B cell (primary cell): ENCODE measurements at regions not wholly inside any gene's neighbourhood (a gene's known extent, or its start where the extent isn't known, plus 50 kb on each side); places are given as distances from the start of the nearest gene placed in this dataset.
A peak's percentile ranks its signal among the peaks of the same experiment; 100 is the strongest.

Experiments used
- ATAC-seq: fragments of 200-7000 bp; cut with Tn5 transposase; one replicate; pipeline ENCODE4 v1.10.0; 2021; ENCODE audit warnings: low read depth, mild to moderate bottlenecking, moderate number of reproducible peaks, moderate library complexity
- CTCF ChIA-PET: fragments of 350-600 bp; sonication (Branson Sonifier 250); formaldehyde crosslinking; loops from one replicate; lab custom pipeline; 2021; ENCODE audit warnings: antibody characterized with exemption, inconsistent platforms; lab: Charles Lee
- POLR2A ChIA-PET: fragments of 350-600 bp; sonication (Branson Sonifier 250); formaldehyde crosslinking; loops from one replicate; lab custom pipeline; 2021; ENCODE audit warnings: antibody characterized with exemption; lab: Charles Lee
- DNase-seq: peaks from one replicate; pipeline ENCODE4 v3.0.0; 2013
- H2AFZ ChIP-seq: 2 replicates; pipeline ENCODE4 v1.6.1; 2012; ENCODE audit warnings: mild to moderate bottlenecking, low read depth, low read length; ENCODE audit not compliant: insufficient read depth, poor library complexity, severe bottlenecking
- H3K27ac ChIP-seq, 2 donors: 1 replicate in 1 of 2; 2 replicates in 1 of 2; pipeline ENCODE4 v1.5.1; 2012 to 2013; ENCODE audit warnings: low read length in 2 of 2, mild to moderate bottlenecking in 2 of 2, moderate library complexity in 1 of 2
- H3K27me3 ChIP-seq, 4 experiments: fragments of 200-600 bp in 1 of 4; sonication (generic) in 1 of 4; replicated peaks in 1 of 4; 1 replicate in 2 of 4; 2 replicates in 2 of 4; pipeline versions ENCODE4 v1.6.1 to v1.7.0; 2013 to 2016; ENCODE audit warnings: low read length in 3 of 4, mild to moderate bottlenecking in 2 of 4, mixed read lengths in 1 of 4, moderate library complexity in 1 of 4; ENCODE audit not compliant: insufficient read depth in 4 of 4, control insufficient read depth in 3 of 4; ENCODE audit errors: control extremely low read depth in 1 of 4
- H3K36me3 ChIP-seq, 2 experiments: replicated peaks in 1 of 2; 1 replicate in 1 of 2; 2 replicates in 1 of 2; pipeline versions ENCODE4 v1.6.1 to v1.7.1; 2013; ENCODE audit warnings: low read length in 1 of 2; ENCODE audit not compliant: insufficient read depth in 2 of 2, control insufficient read depth in 1 of 2; ENCODE audit errors: control extremely low read depth in 1 of 2, extremely low read depth in 1 of 2
- H3K4me1 ChIP-seq, 2 donors: fragments of 200-600 bp in 1 of 2; sonication (generic) in 1 of 2; 1 replicate in 1 of 2; 2 replicates in 1 of 2; pipeline versions ENCODE4 v1.5.1 to v1.6.1; 2013 to 2017; ENCODE audit warnings: low read length in 2 of 2; ENCODE audit not compliant: control insufficient read depth in 2 of 2, insufficient read depth in 2 of 2
- H3K4me2 ChIP-seq: replicated peaks from 2 replicates; pipeline ENCODE3; 2012; ENCODE audit warnings: mild to moderate bottlenecking, low read depth, low read length; ENCODE audit not compliant: poor library complexity, severe bottlenecking
- H3K4me3 ChIP-seq, 5 experiments: fragments of 200-600 bp in 1 of 5; sonication (generic) in 1 of 5; 1 replicate in 3 of 5; 2 replicates in 2 of 5; pipeline versions ENCODE4 v1.5.1 to v1.7.0; 2011 to 2016; ENCODE audit warnings: low read length in 4 of 5, mild to moderate bottlenecking in 4 of 5, low read depth in 2 of 5, control low read depth in 1 of 5, moderate library complexity in 1 of 5; ENCODE audit not compliant: insufficient read depth in 1 of 5; ENCODE audit errors: control extremely low read depth in 1 of 5, extremely low read depth in 1 of 5
- H3K79me2 ChIP-seq: fragments of 200-600 bp; sonication (generic); one replicate; pipeline ENCODE4 v1.6.0; 2016; ENCODE audit warnings: low read length; ENCODE audit not compliant: control insufficient read depth, insufficient read depth
- H3K9ac ChIP-seq: fragments of 200-600 bp; sonication (generic); 2 replicates; pipeline ENCODE4 v1.6.1; 2017; ENCODE audit warnings: mild to moderate bottlenecking, low read length, moderate library complexity
- H3K9me3 ChIP-seq, 3 donors: one replicate each; pipeline versions ENCODE4 v1.6.1 to v1.7.1; 2013; ENCODE audit warnings: low read length in 2 of 3; ENCODE audit not compliant: control insufficient read depth in 2 of 3, insufficient read depth in 1 of 3; ENCODE audit errors: control extremely low read depth in 1 of 3
- H4K20me1 ChIP-seq: 2 replicates; pipeline ENCODE4 v1.6.0; 2012; ENCODE audit warnings: mild to moderate bottlenecking, low read length; ENCODE audit not compliant: insufficient read depth, control insufficient read depth, poor library complexity, severe bottlenecking
- H3K27ac Mint-ChIP-seq: one replicate; pipeline ENCODE4 v1.8.0; 2021; ENCODE audit warnings: mixed read lengths
- H3K27me3 Mint-ChIP-seq: one replicate; pipeline ENCODE4 v1.8.0; 2021; ENCODE audit warnings: mixed read lengths
- H3K4me1 Mint-ChIP-seq: one replicate; pipeline ENCODE4 v1.8.0; 2021; ENCODE audit warnings: mixed read lengths
- H3K4me3 Mint-ChIP-seq: one replicate; pipeline ENCODE4 v1.8.0; 2021; ENCODE audit warnings: mixed read lengths
- H3K9me3 Mint-ChIP-seq: one replicate; pipeline ENCODE4 v1.8.0; 2022; ENCODE audit warnings: mixed read lengths; ENCODE audit not compliant: insufficient read depth
- EZH2 ChIP-seq: IDR thresholded peaks from 2 replicates; pipeline ENCODE4 v1.6.1; 2012; ENCODE audit warnings: borderline replicate concordance, low read depth, mild to moderate bottlenecking, moderate library complexity, low read length; ENCODE audit not compliant: insufficient read depth, poor library complexity, severe bottlenecking
- WGBS: methylation state at CpG from one replicate; pipeline ENCODE4 v1.1.5; 2013; ENCODE audit warnings: missing lambda C conversion rate; ENCODE audit not compliant: insufficient coverage; 5-methylcytosine and 5-hydroxymethylcytosine counted together
- intact Hi-C: fragments of 100-400 bp; cut with micrococcal nuclease; formaldehyde crosslinking; loops from one replicate; pipeline ENCODE4 v1.10.0; 2022
- TF ChIP-seq, protein P1 (sequence below): fragments of 200-600 bp; IDR thresholded peaks from one replicate; pipeline ENCODE4 v1.8.0; 2022; ENCODE audit warnings: antibody characterized with exemption, mild to moderate bottlenecking

DNA sequence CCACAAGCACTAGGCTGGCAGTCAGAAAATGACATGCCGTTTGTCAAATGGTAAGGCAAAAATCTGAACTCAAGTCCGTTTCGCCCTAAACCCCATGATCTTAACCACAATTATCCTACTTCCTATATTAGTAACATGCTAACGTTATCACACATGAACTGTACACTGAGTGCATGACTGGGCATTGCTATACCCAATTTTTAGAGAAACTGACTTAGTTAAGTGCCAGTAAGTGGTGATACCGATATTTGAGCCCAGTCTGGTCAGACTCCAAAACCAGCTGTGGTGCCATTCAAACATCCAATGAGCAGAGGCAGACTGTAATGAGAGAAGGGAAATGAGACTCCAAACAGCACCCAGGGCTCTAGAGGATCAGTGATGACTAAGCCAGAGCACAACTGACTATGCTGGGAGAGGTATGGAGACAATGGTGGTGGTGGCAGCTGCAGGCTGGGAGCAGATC lies 311.7 kb upstream of the PKDCC start:
- H3K27me3 Mint-ChIP-seq, result peaks cover 19% of the 10 kb centered on the region

DNA sequence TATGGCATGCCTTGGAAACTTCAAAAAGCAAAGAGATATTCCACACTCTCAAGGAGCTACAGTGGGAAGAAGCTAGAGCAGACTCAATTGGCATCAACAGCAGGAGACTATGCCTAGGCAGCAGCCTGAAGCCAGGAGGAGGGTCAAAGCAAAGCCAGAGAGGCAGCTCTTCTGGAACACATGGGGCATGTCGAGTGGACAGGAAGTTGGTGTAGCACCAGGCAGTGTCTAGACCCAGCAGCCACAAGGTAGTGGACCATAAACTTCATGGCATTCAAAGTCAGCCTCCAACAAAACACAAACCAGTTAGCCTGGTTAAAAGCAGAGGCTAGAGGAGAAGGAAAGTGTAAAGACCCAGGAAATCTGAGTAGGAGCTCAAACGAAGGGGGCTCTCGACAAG lies 311.2 kb upstream of the PKDCC start:
- Histone ChIP-seq H4K20me1 (no peaks in the 10 kb centered on the region), H3K27ac (no peak overlapping the region), H3K36me3 (no peaks in the 10 kb centered on the region), H3K9me3 (peaks cover 0 to 5% (median 0%) of the 10 kb centered on the region in 3 donors), H3K4me3 (no peak overlapping the region), H3K4me2 (no peak overlapping the region), H3K4me1 (no peaks in the 10 kb centered on the region), H3K9ac (no peak overlapping the region), H3K79me2 (no peaks in the 10 kb centered on the region), H3K27me3 (no peaks in the 10 kb centered on the region), H2AFZ (no peak overlapping the region)
- DNase-seq (no peak), ATAC-seq (no peak)
- H3K4me1 Mint-ChIP-seq, result peaks cover 8% of the 10 kb centered on the region
- whole genome bisulfite sequencing, result 40% methylated on average over 1 of the region's 3 CpGs
- H3K27me3 Mint-ChIP-seq, result peaks cover 17% of the 10 kb centered on the region
- peaks cover 3% of the 10 kb centered on the region for H3K9me3 Mint-ChIP-seq
- no peak overlapping the region for H3K27ac Mint-ChIP-seq
- TF ChIP-seq EZH2, result no peak
- TF ChIP-seq, protein P1, sequence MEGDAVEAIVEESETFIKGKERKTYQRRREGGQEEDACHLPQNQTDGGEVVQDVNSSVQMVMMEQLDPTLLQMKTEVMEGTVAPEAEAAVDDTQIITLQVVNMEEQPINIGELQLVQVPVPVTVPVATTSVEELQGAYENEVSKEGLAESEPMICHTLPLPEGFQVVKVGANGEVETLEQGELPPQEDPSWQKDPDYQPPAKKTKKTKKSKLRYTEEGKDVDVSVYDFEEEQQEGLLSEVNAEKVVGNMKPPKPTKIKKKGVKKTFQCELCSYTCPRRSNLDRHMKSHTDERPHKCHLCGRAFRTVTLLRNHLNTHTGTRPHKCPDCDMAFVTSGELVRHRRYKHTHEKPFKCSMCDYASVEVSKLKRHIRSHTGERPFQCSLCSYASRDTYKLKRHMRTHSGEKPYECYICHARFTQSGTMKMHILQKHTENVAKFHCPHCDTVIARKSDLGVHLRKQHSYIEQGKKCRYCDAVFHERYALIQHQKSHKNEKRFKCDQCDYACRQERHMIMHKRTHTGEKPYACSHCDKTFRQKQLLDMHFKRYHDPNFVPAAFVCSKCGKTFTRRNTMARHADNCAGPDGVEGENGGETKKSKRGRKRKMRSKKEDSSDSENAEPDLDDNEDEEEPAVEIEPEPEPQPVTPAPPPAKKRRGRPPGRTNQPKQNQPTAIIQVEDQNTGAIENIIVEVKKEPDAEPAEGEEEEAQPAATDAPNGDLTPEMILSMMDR, result no peak
- ChIA-PET CTCF (no interaction called here), POLR2A (no interaction called here)
- H3K4me3 Mint-ChIP-seq, result no peak overlapping the region
- intact Hi-C loops, result no loop called here

More for the DNA sequence above, 311.7 kb upstream of the PKDCC start:
- H3K9me3 Mint-ChIP-seq, result peaks cover 3% of the 10 kb centered on the region
- Histone ChIP-seq H3K36me3 (no peaks in the 10 kb centered on the region), H3K79me2 (no peaks in the 10 kb centered on the region), H3K9ac (no peak overlapping the region), H3K4me2 (no peak overlapping the region), H3K4me3 (no peak overlapping the region), H4K20me1 (no peaks in the 10 kb centered on the region), H3K27ac (no peak overlapping the region), H3K4me1 (no peaks in the 10 kb centered on the region), H3K9me3 (peaks cover 0 to 5% (median 0%) of the 10 kb centered on the region in 3 donors), H2AFZ (no peak overlapping the region), H3K27me3 (no peaks in the 10 kb centered on the region)
- ATAC-seq (no peak), DNase-seq (peak; percentile 7)
- no peak overlapping the region for H3K4me3 Mint-ChIP-seq
- H3K27ac Mint-ChIP-seq, result no peak overlapping the region
- peaks cover 8% of the 10 kb centered on the region for H3K4me1 Mint-ChIP-seq
- intact Hi-C loops, result no loop called here
- TF ChIP-seq EZH2, result no peak
- TF ChIP-seq, protein P1, result no peak
- WGBS, result 15% methylated on average over 5 of the region's 5 CpGs
- ChIA-PET CTCF (no interaction called here), POLR2A (no interaction called here)
